Activated T-cell treated with anti-CD3 and anti-CD28 coated beads for 48 hours (primary cell): ENCODE measurements at regions not wholly inside any gene's neighbourhood (a gene's known extent, or its start where the extent isn't known, plus 50 kb on each side); places are given as distances from the start of the nearest gene placed in this dataset.

Experiments used
- DNase-seq: peaks from one replicate; pipeline ENCODE4 v3.0.0-alpha.2; 2020; ENCODE audit warnings: low read depth

DNA sequence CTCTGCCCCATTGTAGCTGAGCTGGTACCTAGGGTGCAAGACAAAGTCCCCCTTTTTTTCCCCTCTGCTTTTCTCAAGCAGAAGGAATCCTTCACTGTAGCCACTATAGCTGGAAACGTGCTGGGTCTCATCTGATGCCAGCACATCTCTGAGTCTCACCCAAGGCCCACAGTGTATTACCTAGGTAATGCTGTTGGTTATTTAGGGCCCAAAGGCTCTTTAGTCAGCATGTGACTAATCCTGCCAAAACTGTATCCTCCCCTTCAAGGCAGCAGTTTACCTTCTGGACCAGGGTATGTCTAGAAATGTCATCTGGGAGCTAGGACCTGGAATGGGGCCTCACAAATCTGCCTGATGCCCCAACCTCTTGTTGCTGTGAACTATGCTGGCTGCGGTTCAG lies 423.4 kb downstream of the NUF2 start:
- DNase-seq, result no peak

DNA sequence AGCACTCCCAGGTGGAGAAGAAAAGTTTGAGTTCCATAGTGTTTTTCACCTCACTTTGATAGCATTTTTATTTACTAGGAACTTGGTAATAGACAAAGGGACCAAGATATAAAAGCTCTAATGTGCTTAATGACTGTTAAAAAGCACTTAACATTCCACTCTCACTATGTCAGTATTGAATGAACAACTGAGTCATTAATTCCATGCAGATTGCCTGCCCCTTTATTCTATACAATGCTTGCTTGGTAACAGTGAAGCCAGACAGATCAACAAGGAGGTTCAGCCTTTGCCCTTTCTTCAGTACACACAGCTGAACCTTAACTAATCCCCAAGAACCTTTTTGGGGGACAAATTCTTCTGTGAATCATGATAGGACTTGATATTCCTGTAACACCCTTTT lies 425.5 kb downstream of the NUF2 start:
- no peak for DNase-seq

DNA sequence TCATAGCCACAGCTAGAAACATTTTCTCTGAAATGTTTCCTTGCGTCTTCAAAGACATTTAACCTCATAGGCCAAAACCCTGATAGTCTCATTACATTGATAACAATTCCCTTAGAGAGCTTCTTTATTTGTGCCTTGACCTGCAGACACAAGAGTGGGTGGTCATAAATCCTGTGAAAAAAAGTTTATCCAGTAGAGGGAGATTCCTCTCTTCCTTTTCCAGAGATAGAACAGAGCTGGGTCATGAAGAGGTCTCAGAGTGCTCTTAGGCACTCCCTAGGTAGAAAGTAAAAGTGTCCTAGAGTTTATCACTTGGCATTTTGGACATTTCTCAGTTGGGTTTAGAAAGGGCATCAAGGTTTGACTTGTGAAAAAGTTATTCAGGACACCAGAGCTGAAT lies 426.1 kb downstream of the NUF2 start:
- DNase-seq, result no peak

DNA sequence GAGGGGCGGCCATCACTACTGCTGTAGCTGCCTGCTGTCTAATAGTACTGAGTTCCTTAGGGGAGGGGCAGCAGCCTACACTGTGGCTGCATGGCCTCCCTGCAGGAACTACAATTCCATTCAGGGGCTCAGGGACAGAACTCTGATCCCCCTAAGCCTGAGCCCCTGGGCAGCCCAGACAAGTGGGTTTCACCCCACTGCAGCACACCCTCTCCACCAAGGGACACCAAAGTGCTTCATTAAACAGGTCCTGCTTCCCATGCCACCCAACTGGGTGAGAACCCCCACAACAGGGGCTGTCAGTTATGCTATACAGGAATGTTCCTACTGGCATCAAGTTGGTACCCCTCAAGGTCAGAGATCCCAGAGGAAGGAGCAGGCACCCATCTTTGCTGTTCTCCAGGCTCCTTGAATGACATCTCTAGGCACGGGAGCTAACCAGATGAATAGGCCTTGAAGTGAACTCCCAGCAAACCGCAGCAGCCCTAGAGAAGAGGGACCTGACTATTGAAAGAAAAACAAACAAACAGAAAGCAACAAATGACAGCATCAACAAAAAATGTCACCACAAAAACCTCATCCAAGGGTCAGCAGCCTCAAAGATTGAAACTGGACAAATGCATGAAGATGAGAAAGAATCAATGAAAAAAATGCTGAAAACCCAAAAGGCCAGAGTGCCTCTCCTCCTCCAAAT lies 437.4 kb downstream of the NUF2 start:
- DNase-seq, result no peak

DNA sequence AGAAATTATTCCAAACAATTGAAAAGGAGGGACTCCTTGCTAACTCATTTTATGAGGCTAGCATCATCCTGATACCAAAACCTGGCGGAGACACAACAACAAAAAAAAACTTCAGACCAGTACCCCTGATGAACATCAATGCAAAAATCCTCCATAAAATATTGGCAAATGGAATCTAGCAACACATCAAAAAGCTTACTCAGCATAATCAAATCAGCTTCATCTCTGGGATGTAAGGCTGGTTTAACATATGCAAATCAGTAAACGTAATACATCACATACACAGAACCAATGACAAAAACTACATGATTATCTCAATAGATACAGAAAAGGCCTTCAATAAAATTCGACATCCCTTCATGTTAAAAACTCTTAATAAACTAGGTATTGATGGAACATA lies 440.1 kb downstream of the NUF2 start:
- DNase-seq, result no peak

DNA sequence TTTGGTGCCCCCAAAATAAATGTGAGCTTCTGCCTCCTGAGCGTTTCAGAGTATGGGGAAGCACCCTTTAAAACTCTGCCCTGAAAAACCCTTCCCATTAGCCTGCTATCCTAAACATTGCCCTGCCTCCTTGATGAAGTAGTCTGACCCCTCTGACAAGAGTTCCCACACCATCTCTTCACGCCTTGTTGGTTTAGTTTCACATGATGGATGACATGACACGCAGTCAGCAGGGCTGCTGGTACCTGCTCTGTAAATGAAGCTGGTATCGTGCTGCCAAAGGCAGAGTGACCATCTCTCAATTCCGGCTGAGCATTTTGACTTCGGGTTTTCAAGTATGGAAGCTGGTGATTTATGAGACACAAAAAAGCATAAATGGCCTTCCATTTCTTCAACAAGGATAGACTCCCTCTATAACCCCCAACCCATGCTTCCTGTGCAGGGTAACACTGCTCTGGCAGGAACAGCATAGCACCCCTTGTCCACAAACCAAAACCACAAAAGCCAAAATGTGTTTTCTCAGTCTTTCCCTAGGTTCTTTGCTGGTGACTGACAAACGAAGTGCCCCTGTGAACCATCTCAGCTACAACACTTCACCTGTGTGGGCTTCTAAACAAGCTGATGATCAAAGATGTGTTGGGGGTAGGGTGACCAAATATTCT lies 444.6 kb downstream of the NUF2 start:
- DNase-seq, result no peak

DNA sequence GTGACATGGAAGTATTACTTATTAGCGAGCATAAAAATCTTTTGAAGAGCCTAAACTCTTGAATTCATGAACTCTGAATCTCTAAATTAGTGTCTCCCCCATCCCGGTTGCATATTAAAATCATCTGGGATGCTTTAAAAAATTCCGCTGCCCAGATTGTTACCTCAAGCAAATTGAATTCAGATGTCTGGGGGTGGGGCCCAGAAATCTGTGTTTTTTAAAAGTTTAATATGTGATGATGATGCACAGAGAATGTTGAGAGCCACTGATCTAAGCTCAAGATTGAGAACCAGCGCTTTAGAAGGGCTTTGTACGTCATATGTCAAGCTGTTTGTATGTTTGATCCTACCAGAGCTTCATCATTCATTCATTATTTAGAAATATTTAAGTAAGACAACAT lies 446.8 kb downstream of the NUF2 start:
- no peak for DNase-seq

DNA sequence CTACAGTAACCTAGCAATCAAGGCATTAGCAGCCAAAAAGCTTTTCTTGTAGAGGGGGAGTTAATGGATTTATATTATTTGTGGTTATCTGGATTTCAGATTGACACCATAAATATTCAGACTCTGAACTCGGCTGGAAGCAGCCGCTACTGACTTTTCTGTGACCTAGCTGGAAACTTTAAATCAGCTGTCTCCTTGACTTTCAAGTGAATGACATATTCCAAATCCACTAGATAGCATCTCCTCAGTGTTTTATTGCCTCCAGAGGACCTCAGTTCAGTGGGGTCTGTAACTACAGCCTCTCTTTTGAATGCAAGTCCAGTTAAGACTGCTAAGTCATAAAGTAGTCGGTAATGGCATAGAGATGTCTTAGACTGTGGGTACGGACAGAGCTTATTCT lies 448.5 kb downstream of the NUF2 start:
- DNase-seq, result no peak

DNA sequence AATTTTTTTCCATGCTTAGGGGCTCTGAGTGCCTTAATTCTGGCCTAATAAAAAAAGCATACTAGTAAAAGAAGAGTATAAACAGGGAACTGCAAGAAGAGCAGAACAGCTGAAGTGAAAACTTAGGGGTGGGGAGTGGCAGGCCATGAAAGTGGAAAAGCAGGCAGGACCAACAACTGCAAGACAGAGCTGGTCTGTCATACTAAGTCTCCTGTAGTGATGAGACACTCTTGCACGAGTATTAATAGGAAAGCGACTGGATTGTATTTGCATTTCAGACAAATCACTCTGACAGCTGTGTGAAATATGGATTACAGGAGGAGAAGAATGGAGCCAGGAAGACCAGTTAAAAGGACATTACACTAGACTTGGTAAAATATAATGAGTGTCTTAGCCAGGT lies 449.9 kb downstream of the NUF2 start:
- DNase-seq, result no peak

DNA sequence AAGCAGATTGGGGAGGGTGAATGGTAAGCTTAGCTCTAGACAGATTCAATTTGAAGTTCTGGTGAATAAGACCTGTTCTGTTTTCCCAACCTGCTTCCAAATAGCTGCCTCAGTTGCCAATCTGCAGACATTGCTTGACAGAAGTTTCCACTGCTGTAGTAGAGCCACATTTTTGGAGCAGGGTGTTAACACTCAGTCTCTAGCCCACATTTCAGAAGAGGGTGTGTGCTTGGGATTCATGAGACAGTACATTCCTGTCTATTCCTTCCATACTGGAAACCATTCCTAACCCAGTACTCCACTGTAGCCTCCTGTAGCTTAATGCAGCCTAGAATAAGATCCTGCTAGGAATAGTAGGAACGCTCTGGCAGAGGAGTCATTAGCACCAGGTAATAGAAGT lies 450.5 kb downstream of the NUF2 start:
- no peak for DNase-seq

DNA sequence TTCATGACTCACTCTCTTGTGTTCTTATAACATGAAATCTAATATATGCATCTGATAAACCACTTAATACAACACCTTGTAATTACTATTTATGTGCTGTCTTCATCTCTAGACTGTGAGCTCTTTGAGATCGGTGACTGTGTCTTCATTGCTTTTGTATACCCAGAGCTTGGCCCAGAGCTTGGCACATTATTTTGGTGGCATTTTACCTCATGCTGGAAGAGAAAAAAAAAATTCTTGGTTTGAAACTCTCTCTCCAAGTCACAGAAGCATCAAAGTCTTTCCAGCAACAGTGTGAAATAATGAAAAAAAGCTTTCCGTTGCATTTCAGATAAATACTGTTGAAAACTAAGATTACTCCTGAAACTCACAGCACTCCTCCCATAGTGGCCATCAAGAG lies 451.6 kb downstream of the NUF2 start:
- no peak for DNase-seq

DNA sequence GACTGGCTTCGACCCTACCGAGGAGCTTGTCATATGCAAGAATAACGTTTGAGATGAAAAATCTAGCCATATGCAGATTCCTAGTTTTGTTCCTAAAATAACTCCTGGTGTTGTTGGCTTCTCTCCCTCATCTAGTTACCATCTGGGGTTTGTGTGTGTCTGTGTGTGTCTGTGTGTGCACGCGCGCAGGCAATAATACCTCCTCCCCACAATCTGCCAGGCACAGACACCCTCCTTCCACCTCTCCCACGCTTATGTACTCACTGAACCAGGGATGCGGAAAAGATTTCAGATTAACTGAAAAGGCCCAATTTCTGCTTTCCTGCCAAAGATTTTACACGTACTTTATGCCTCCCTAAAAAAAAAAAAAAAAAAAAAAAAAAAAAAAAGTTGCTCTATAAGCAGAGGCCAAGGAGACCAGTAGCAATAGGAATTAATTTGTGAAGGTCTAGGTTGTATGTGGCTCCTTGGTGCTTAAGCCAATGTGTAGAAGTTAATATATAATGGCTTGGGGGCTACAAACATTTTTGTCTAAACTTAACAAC lies 452.7 kb downstream of the NUF2 start:
- DNase-seq, result no peak

DNA sequence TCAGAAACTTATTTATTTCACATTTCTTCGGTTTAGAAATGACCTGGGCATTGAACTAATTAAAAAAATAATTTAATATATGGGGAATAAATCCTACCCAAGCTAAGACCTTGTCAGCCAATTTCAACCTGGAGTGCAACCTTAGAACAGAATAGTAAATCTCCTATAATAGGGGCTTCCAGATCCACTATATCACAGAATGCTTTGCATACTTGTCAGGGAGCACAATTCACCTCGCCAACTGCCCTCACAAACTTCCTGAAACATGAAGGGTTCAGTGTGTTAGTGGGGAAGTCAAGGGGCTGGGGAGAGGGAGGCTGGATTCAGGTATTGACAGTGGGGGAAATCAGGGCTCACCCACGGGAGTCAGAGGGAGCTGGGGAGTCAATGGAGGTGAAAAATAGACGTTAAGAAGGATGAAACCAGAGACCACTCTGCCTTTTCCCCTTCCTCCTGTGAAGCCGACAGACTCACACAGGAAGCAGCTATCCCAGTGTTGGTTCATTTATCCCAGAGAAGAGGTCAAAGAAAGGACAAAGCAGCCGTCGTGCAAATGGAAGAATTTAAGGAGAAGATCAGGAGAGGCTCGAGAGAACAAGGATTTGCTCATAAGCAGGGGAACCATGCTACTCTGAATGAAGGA lies 453.3 kb downstream of the NUF2 start:
- DNase-seq, result no peak

DNA sequence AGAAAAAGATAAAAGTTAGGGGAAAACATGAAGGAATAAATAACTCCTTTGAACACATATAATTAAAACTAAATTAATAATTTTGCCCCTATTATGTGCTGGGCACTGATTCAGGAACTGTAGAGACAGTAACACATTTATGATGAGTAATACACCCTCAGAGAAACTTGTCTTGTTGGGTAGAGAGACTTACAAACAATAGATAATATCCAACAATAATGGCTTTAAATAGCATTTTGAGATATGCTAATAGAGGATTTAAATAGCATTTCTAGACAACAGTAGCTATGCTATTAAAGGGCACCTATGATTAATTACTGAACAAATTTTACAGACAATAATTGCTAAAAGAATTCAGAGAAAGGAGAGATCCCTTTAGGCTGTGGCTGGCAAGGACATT lies 455.5 kb downstream of the NUF2 start:
- no peak for DNase-seq

DNA sequence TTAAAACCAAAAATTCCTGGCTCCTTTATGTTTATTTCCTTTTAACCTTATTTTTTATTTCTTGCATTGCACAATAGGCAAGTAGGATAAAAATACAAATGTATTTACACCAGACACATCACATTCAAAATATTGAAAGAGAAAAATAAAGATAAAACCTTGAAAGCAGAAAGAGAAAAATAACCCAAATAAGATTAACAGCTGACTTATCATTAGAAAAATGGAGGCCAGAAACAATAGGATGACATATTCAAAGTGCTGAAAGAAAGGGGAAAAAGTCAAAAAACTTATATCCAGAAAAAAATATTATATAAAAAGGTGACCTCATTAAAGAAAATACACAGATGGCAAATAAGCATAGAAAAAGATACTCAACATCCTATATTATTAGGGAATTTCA lies 459.4 kb downstream of the NUF2 start:
- no peak for DNase-seq

DNA sequence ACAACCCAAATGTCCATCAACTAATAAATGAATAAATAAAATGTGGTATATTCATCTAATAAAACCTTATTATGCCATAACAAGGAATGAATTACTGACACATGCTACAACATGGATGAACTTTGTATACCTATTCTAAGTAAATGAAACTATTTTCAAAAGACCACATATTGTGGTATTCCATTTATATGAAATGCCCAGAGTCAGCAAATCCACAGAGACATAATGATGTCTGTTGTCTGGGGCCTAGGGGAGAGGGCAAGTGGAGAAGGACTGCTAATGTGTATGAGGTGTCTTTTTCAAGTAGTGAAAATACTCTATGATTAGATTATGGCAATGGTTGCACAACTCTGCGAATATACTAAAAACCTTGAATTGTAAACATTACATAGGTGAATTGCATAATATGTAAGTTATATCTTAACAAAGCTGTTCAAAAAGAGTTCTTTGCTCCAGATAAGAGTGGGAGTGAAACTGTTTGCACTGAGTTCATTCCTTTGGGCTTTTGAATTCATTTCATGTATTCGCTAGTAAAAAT lies 464.2 kb downstream of the NUF2 start:
- DNase-seq, result no peak

DNA sequence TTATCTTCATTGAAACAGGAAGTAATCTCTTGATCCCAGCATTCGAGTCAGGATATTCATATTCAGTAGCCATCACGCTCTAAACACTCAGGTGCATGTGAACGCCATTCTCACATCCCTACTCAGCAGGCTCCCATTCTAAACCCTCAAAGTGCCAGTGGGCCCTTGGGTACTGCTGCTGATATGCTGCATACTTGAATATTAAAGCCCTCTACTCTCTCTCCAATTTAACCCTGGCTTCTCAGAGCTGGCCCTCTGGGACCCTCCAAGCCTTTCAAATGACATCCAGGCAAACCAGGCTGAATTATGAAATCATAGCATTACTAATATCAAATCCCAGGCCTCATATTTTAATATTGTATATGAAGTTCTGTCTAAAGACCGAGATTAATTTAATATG lies 468.2 kb downstream of the NUF2 start:
- DNase-seq, result no peak

DNA sequence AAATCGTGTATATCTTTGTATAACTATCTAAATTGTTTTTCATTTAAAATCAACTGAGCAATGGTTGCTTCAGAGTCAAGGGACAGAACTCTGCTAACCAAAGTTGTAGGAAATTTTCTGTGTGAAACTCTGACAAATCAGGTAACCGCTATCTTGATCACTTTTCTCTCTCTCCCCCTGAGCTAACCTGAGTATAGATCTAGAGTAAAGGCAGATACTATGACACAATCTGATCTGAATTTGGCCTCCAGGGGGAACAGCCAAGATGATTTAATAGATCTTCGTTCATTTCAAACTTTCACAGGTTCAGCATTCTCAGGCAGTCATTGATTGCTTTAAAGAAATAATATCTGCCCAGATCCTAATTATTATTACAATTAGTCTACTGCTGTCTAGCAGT lies 472.8 kb downstream of the NUF2 start:
- no peak for DNase-seq

DNA sequence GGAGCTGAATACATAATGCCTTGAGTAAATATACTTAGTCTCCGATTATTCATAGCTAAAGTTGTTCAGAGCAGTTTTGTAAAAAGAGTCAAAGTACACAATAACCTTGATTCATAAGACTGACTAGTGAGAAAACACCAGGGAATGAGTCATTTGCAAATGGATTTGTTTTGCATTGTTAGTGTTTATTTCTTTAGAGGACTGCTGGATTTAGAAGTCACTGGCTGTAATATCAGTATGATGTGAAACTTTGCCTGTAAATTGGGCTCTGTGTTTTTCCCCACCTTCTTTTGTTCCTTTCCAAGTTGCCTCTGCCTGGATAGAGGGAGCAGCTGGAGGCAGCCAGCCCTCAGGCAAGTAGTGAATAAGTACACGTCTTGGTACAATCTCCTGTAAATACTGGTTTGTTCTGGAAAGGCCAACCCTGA lies 474.7 kb downstream of the NUF2 start:
- no peak for DNase-seq

DNA sequence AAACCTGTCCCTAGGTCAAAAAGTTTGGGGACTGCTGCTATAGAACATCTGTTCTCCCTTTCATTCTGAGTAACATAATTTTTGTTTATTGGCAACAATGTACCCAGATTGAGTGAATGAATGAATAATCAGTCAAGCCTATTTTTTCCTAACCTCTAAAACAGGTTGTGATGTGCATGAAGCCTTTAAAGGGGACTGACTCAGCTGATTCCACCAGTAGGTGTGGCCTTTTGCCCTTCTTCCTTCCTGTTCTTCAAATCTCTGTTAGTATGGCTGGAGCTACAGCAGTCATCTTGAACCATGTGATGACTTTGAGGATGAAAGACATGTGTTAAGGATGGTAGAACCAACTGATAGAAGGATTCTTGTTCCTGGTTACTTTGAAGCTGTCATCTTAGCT lies 476.1 kb downstream of the NUF2 start:
- DNase-seq, result no peak

DNA sequence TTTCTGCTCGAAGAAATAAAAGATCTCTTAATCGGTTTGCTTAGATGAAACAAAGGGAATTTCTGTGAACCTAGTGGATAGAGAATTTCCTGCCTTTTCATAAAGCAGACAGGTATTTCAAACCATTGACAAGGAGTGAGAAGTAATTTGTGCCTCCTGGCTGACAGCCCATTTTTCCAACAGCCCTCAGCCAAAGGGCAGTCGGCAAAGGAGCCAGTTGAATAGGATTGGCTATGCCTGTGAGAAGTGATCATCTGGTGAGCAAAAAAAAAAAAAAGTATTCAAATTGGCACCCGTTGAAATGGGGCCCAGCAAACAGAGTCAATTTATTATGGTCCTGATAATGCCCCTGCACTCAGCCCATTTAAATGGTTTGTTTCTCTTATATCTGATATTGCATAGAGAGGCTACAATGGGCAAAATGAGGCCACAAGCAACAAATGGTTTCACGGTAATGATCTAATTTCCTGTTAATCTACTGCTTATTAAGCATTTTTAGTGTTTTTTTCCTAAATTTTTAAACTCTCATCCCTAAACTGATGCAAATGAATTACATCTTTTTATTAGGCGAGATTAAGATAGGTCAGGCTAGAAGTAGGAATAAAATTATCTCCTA lies 477.5 kb downstream of the NUF2 start:
- no peak for DNase-seq

DNA sequence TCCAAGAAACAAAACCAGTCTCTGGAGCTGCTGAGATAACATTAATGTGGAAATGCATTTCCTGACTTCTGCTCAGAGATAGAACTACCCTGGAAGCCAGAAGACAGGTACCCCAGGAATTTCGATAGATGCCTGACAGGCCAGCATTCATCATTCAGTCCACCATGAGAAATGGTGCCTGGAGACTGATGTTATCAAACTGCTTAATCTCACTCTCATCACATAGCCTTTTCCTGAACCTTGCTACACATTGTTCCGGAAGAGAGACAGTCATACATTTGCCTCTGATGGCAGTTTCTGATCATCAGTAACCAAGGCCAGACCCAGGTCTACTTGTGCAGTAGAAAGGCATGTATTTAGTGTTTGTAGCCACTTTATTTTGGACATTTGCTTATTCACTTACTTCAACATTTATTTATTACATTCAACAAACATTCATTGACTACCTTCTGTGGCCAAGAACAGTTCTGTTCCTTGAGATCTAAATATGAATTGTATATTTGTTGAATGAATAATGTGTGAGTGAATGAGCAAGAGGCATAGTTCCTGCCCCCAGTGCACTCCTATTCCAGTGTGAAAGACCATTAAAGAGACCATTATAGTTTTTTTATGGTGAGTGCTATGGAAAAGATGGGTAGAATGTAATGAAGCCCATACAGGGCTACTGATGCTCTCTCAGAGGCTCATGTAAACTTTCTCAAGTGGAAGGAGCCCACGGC lies 485.7 kb downstream of the NUF2 start:
- DNase-seq, result no peak
